ENCODE measurements at regions not wholly inside any gene's neighbourhood (a gene's known extent, or its start where the extent isn't known, plus 50 kb on each side); places are given as distances from the start of the nearest gene placed in this dataset.

GRCh38 chr5:158560170-158560569, 539.5 kb downstream of the EBF1 start:
- H3K4me3 ChIP-seq (ENCODE audit: low read depth, low read length), result no peak overlapping the region
- TF ChIP-seq CTCF (conservative IDR thresholded peaks at IDR 0.05; ENCODE audit: low read depth, low read length), result no peak
- DNase-seq (ENCODE audit: low read depth), result no peak

GRCh38 chr5:158559643-158560042, 540.1 kb downstream of the EBF1 start:
- no peak for DNase-seq (ENCODE audit: low read depth)
- no peak for TF ChIP-seq CTCF (conservative IDR thresholded peaks at IDR 0.05; ENCODE audit: low read depth, low read length)

GRCh38 chr5:158559066-158559465, 540.6 kb downstream of the EBF1 start:
- no peak overlapping the region for H3K4me3 ChIP-seq (ENCODE audit: low read depth, low read length)
- no peak for DNase-seq (ENCODE audit: low read depth)
- no peak for TF ChIP-seq CTCF (conservative IDR thresholded peaks at IDR 0.05; ENCODE audit: low read depth, low read length)

More at GRCh38 chr5:158559643-158560042, 540.1 kb downstream of the EBF1 start:
- no peak overlapping the region for H3K4me3 ChIP-seq (ENCODE audit: low read depth, low read length)

GRCh38 chr5:158553962-158554336, 545.8 kb downstream of the EBF1 start:
- TF ChIP-seq CTCF (conservative IDR thresholded peaks at IDR 0.05; ENCODE audit: low read depth, low read length), result no peak
- H3K4me3 ChIP-seq (ENCODE audit: low read depth, low read length), result no peak overlapping the region
- DNase-seq (ENCODE audit: low read depth), result no peak

GRCh38 chr5:158553195-158553961, 546.3 kb downstream of the EBF1 start:
- TF ChIP-seq CTCF (conservative IDR thresholded peaks at IDR 0.05; ENCODE audit: low read depth, low read length), result no peak
- no peak overlapping the region for H3K4me3 ChIP-seq (ENCODE audit: low read depth, low read length)
- DNase-seq (ENCODE audit: low read depth), result no peak

GRCh38 chr5:158552241-158552640, 547.5 kb downstream of the EBF1 start:
- H3K4me3 ChIP-seq (ENCODE audit: low read depth, low read length), result no peak overlapping the region
- no peak for DNase-seq (ENCODE audit: low read depth)
- TF ChIP-seq CTCF (conservative IDR thresholded peaks at IDR 0.05; ENCODE audit: low read depth, low read length), result no peak

- DNase-seq (ENCODE audit: low read depth), result no peak
- no peak overlapping the region for H3K4me3 ChIP-seq (ENCODE audit: low read depth, low read length)
- no peak for TF ChIP-seq CTCF (conservative IDR thresholded peaks at IDR 0.05; ENCODE audit: low read depth, low read length)
Measured at GRCh38 chr5:158549311-158549710, 550.4 kb downstream of the EBF1 start.
